Gastroesophageal sphincter (tissue), 4 donors: ENCODE measurements at regions not wholly inside any gene's neighbourhood (a gene's known extent, or its start where the extent isn't known, plus 50 kb on each side); places are given as distances from the start of the nearest gene placed in this dataset.

Source experiments
- ATAC-seq: fragments of 150-250 bp; one replicate; pipeline ENCODE4 v1.9.1; 2016; ENCODE audit warnings: mild to moderate bottlenecking, moderate library complexity
- H3K27ac ChIP-seq, 4 donors: fragments of 200-600 bp; sonication (generic) in 3 of 4; 1 replicate in 3 of 4; 2 replicates in 1 of 4; pipeline ENCODE4 v1.5.1; 2016 to 2019
- H3K27me3 ChIP-seq: fragments of 200-600 bp; sonication (generic); one replicate; pipeline ENCODE4 v1.5.1; 2019
- H3K36me3 ChIP-seq, 2 donors: fragments of 200-600 bp; sonication (generic); one replicate each; pipeline ENCODE4 v1.5.1; 2019; ENCODE audit warnings: control low read depth in 1 of 2
- H3K4me1 ChIP-seq, 3 donors: fragments of 200-600 bp; sonication (generic); 1 replicate in 2 of 3; 2 replicates in 1 of 3; pipeline ENCODE4 v1.5.1; 2016 to 2019; ENCODE audit warnings: control low read depth in 2 of 3
- H3K4me3 ChIP-seq, 2 donors: fragments of 200-600 bp; sonication (generic); one replicate each; pipeline ENCODE4 v1.5.1; 2019; ENCODE audit warnings: mild to moderate bottlenecking in 1 of 2, moderate library complexity in 1 of 2
- H3K9me3 ChIP-seq, 3 donors: fragments of 200-600 bp; sonication (generic); one replicate each; pipeline ENCODE4 v1.5.1; 2017 to 2019; ENCODE audit warnings: control low read depth in 2 of 3
- EP300 ChIP-seq: sonication (generic); formaldehyde crosslinking; IDR thresholded peaks from one replicate; pipeline ENCODE4 v1.6.1; 2017; ENCODE audit warnings: antibody characterized with exemption, mild to moderate bottlenecking
- POLR2A ChIP-seq, 2 donors: fragments of 450-650 bp; IDR thresholded peaks; one replicate each; pipeline ENCODE4 v1.6.1; 2017; ENCODE audit warnings: antibody characterized with exemption in 2 of 2, mild to moderate bottlenecking in 2 of 2, moderate library complexity in 1 of 2
- POLR2AphosphoS5 ChIP-seq: sonication (generic); formaldehyde crosslinking; IDR thresholded peaks from one replicate; pipeline ENCODE4 v1.6.1; 2017; ENCODE audit warnings: antibody characterized with exemption
- WGBS, 2 donors: methylation state at CpG; one replicate each; pipeline ENCODE4 v1.1.5; 2018; ENCODE audit warnings: low coverage in 1 of 2; 5-methylcytosine and 5-hydroxymethylcytosine counted together
- TF ChIP-seq, protein P1 (sequence below), 4 experiments: fragments of 200-600 bp in 2 of 4; fragments of 450-650 bp in 2 of 4; sonication (generic) in 1 of 4; IDR thresholded peaks; one replicate each; pipeline ENCODE4 v1.5.1; 2017 to 2019; ENCODE audit warnings: antibody characterized with exemption in 4 of 4, mild to moderate bottlenecking in 2 of 4, moderate library complexity in 2 of 4

DNA sequence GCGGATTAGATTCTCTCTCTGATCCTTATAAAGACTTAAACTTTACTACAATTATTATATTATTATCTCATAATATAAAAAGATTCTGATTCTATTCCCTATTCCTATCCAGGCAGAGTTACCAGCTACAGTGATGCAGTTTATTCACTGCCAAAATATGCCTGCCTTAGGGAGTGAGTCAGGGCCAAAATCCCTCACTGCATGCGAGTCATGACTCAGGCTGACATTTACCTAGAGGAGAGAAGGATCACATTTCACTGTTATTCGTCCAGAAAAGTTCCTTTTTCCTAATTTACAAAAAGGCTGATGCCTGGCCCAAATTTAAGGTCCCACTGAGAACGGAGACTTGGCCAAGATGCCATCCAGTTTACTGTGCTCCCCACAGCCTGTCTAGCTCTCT, 168.5 kb upstream of the LDB2 start:
- Histone ChIP-seq H3K27me3 (no peaks in the 10 kb centered on the region), H3K27ac (no peak overlapping the region), H3K4me1 (peaks cover 0 to 27% (median 0%) of the 10 kb centered on the region in 3 donors), H3K36me3 (no peaks in the 10 kb centered on the region), H3K4me3 (no peak overlapping the region), H3K9me3 (peaks cover 0 to 6% (median 0%) of the 10 kb centered on the region in 3 donors)
- no peak for ATAC-seq
- 29 to 33% methylated on average over 4 of the region's 4 CpGs for WGBS, 2 donors
- TF ChIP-seq EP300, result no peak
- TF ChIP-seq, protein P1, sequence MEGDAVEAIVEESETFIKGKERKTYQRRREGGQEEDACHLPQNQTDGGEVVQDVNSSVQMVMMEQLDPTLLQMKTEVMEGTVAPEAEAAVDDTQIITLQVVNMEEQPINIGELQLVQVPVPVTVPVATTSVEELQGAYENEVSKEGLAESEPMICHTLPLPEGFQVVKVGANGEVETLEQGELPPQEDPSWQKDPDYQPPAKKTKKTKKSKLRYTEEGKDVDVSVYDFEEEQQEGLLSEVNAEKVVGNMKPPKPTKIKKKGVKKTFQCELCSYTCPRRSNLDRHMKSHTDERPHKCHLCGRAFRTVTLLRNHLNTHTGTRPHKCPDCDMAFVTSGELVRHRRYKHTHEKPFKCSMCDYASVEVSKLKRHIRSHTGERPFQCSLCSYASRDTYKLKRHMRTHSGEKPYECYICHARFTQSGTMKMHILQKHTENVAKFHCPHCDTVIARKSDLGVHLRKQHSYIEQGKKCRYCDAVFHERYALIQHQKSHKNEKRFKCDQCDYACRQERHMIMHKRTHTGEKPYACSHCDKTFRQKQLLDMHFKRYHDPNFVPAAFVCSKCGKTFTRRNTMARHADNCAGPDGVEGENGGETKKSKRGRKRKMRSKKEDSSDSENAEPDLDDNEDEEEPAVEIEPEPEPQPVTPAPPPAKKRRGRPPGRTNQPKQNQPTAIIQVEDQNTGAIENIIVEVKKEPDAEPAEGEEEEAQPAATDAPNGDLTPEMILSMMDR (IDR thresholded peaks at IDR 0.05), result no peak
- no peak for TF ChIP-seq POLR2A (IDR thresholded peaks at IDR 0.05)
- TF ChIP-seq POLR2AphosphoS5, result peak; percentile 62

- ATAC-seq, result no peak
- Histone ChIP-seq H3K4me3 (no peak overlapping the region), H3K27ac (no peak overlapping the region), H3K4me1 (peaks cover 0 to 27% (median 0%) of the 10 kb centered on the region in 3 donors), H3K27me3 (no peaks in the 10 kb centered on the region), H3K9me3 (peaks cover 0 to 6% (median 0%) of the 10 kb centered on the region in 3 donors), H3K36me3 (no peaks in the 10 kb centered on the region)
- WGBS, 2 donors, result 67 to 93% methylated on average over 1 of the region's 1 CpG
- TF ChIP-seq POLR2A (IDR thresholded peaks at IDR 0.05), result no peak
- TF ChIP-seq, protein P1 (IDR thresholded peaks at IDR 0.05), result no peak
- TF ChIP-seq POLR2AphosphoS5, result no peak
- no peak for TF ChIP-seq EP300
Measured at GRCh38 chr4:17066236-17066635, 167.8 kb upstream of the LDB2 start.

DNA sequence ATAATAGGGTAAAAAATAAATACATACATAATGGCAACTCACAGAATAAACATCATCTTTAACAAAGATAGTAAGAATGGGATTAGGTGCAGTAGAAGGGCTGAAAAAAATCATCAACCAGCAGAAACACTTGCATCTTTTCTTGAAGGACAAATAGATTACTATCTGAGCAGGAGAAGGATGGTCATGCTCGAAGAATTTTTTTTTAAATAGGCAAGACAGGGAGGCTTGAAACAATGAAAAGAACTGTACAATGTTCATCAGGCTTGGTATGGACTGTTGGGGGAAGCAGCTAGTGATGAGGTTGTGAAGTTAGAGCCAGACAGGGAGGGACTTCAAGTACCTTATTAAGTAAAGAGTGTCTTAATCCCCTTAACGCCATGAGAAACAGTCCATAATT, 167.4 kb upstream of the LDB2 start:
- peaks cover 0 to 27% (median 0%) of the 10 kb centered on the region in 3 donors for H3K4me1 ChIP-seq
- H3K27me3 ChIP-seq, result no peaks in the 10 kb centered on the region
- H3K27ac ChIP-seq, result no peak overlapping the region
- TF ChIP-seq POLR2AphosphoS5 (no peak), POLR2A (IDR thresholded peaks at IDR 0.05) (no peak), EP300 (no peak)
- TF ChIP-seq, protein P1 (IDR thresholded peaks at IDR 0.05), result no peak
- no peaks in the 10 kb centered on the region for H3K36me3 ChIP-seq
- H3K4me3 ChIP-seq, result no peak overlapping the region
- 78 to 89% methylated on average over 2 of the region's 2 CpGs for WGBS, 2 donors
- H3K9me3 ChIP-seq, result peaks cover 0 to 6% (median 0%) of the 10 kb centered on the region in 3 donors
- no peak for ATAC-seq

DNA sequence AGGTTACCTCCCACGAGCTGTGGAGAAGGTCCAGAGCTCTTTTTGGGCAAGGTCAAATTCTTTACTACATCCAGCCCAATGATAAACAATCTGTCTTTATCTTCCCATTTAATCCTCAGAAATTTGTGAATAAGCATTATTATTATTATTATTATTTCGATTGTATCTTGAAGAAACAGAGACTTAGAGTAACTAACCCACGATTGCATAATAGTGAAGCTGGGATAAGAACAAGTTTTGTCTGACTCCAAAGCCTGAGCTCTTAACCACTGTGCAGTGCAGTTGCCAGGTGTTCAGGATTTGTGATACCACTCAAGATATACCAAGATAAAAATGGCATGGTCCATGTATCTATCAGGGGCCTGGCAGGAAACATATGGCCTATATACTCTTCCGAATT, 166.5 kb upstream of the LDB2 start:
- no peaks in the 10 kb centered on the region for H3K27me3 ChIP-seq
- no peak for TF ChIP-seq POLR2AphosphoS5
- TF ChIP-seq, protein P1 (IDR thresholded peaks at IDR 0.05), result no peak
- no peak for TF ChIP-seq EP300
- no peak for TF ChIP-seq POLR2A (IDR thresholded peaks at IDR 0.05)
- H3K4me1 ChIP-seq, result peaks cover 0 to 32% (median 0%) of the 10 kb centered on the region in 3 donors
- no peak overlapping the region for H3K4me3 ChIP-seq
- H3K27ac ChIP-seq, result no peak overlapping the region
- no peak for ATAC-seq
- no peaks in the 10 kb centered on the region for H3K9me3 ChIP-seq
- 89 to 91% methylated on average over 4 of the region's 4 CpGs for whole genome bisulfite sequencing, 2 donors
- H3K36me3 ChIP-seq, result no peaks in the 10 kb centered on the region

- Histone ChIP-seq H3K27me3 (no peaks in the 10 kb centered on the region), H3K4me3 (no peak overlapping the region), H3K27ac (no peak overlapping the region), H3K4me1 (peaks cover 0 to 29% (median 0%) of the 10 kb centered on the region in 3 donors), H3K9me3 (no peaks in the 10 kb centered on the region), H3K36me3 (no peaks in the 10 kb centered on the region)
- no peak for TF ChIP-seq POLR2A (IDR thresholded peaks at IDR 0.05)
- no peak for TF ChIP-seq POLR2AphosphoS5
- TF ChIP-seq, protein P1 (IDR thresholded peaks at IDR 0.05), result no peak
- no peak for TF ChIP-seq EP300
- 38 to 43% methylated on average over 3 of the region's 3 CpGs for WGBS, 2 donors
- ATAC-seq, result no peak
Measured at GRCh38 chr4:17063888-17064287, 165.4 kb upstream of the LDB2 start.
